Keratinocyte (primary cell): ENCODE measurements at regions not wholly inside any gene's neighbourhood (a gene's known extent, or its start where the extent isn't known, plus 50 kb on each side); places are given as distances from the start of the nearest gene placed in this dataset.

Experiments used
- DNase-seq: peaks from one replicate; pipeline ENCODE4 v3.0.0-alpha.2; 2011; ENCODE audit warnings: low read depth, missing footprints, low spot score
- FAIRE-seq: peaks from 2 replicates; lab custom pipeline; 2011; peaks lifted over from hg19 to GRCh38; lab: Jason Lieb, UNC
- H2AFZ ChIP-seq: 2 replicates; pipeline ENCODE4 v1.6.0; 2012; ENCODE audit warnings: low read length, control low read depth, inconsistent platforms; ENCODE audit not compliant: control insufficient read depth
- H3K27ac ChIP-seq: 2 replicates; pipeline ENCODE4 v1.5.1; 2011; ENCODE audit warnings: low read length; ENCODE audit not compliant: control insufficient read depth, insufficient read depth
- H3K27me3 ChIP-seq: 3 replicates; pipeline ENCODE4 v1.6.0; 2011; ENCODE audit warnings: low read length; ENCODE audit not compliant: control insufficient read depth, insufficient read depth; ENCODE audit errors: extremely low read depth
- H3K36me3 ChIP-seq, 2 experiments: 2 replicates in 1 of 2; 3 replicates in 1 of 2; pipeline ENCODE4 v1.5.1; 2011; ENCODE audit warnings: low read length in 2 of 2, mild to moderate bottlenecking in 1 of 2; ENCODE audit not compliant: control insufficient read depth in 2 of 2, insufficient read depth in 2 of 2; ENCODE audit errors: extremely low read depth in 1 of 2
- H3K4me1 ChIP-seq: 3 replicates; pipeline ENCODE4 v1.5.1; 2011; ENCODE audit warnings: low read length; ENCODE audit not compliant: control insufficient read depth, insufficient read depth; ENCODE audit errors: extremely low read depth
- H3K4me2 ChIP-seq: 3 replicates; pipeline ENCODE4 v1.6.0; 2011; ENCODE audit warnings: low read depth, low read length; ENCODE audit not compliant: control insufficient read depth, insufficient read depth; ENCODE audit errors: extremely low read depth
- H3K4me3 ChIP-seq, 3 experiments: fragments of 200-600 bp in 1 of 3; sonication (generic) in 1 of 3; 2 replicates in 2 of 3; 3 replicates in 1 of 3; pipeline ENCODE4 v1.5.1; 2011 to 2016; ENCODE audit warnings: low read length in 3 of 3, mild to moderate bottlenecking in 3 of 3, control low read depth in 2 of 3, inconsistent platforms in 1 of 3, low read depth in 1 of 3, mixed read lengths in 1 of 3, mixed run types in 1 of 3, moderate library complexity in 1 of 3; ENCODE audit not compliant: control insufficient read depth in 2 of 3, insufficient read depth in 2 of 3; ENCODE audit errors: extremely low read depth in 1 of 3
- H3K79me2 ChIP-seq: 2 replicates; pipeline ENCODE4 v1.6.0; 2012; ENCODE audit warnings: low read length; ENCODE audit not compliant: control insufficient read depth, insufficient read depth
- H3K9ac ChIP-seq: 3 replicates; pipeline ENCODE4 v1.6.0; 2011; ENCODE audit warnings: low read length; ENCODE audit not compliant: control insufficient read depth, insufficient read depth; ENCODE audit errors: extremely low read depth
- H3K9me1 ChIP-seq: 3 replicates; pipeline ENCODE4 v1.6.0; 2011; ENCODE audit warnings: low read length; ENCODE audit not compliant: control insufficient read depth, insufficient read depth; ENCODE audit errors: extremely low read depth
- H3K9me3 ChIP-seq: 2 replicates; pipeline ENCODE4 v1.5.1; 2012; ENCODE audit warnings: low read depth, low read length; ENCODE audit not compliant: control insufficient read depth
- H4K20me1 ChIP-seq: 3 replicates; pipeline ENCODE4 v1.6.0; 2011; ENCODE audit warnings: low read length; ENCODE audit not compliant: control insufficient read depth, insufficient read depth; ENCODE audit errors: extremely low read depth
- CTCF ChIP-seq, 3 experiments: IDR thresholded peaks in 1 of 3; conservative IDR thresholded peaks in 1 of 3; optimal IDR thresholded peaks in 1 of 3; 2 replicates in 2 of 3; 3 replicates in 1 of 3; pipeline versions ENCODE3 to v1.5.1; 2011; ENCODE audit warnings: low read length in 3 of 3, mild to moderate bottlenecking in 3 of 3, moderate library complexity in 2 of 3, control low read depth in 1 of 3, inconsistent platforms in 1 of 3; ENCODE audit not compliant: insufficient read depth in 2 of 3; ENCODE audit errors: extremely low read depth in 1 of 3
- EZH2 ChIP-seq: IDR thresholded peaks from one replicate; pipeline ENCODE4 v1.6.1; 2012; ENCODE audit warnings: inconsistent platforms, mild to moderate bottlenecking, low read length, moderate library complexity
- dilution Hi-C: fragments of 300-500 bp; cut with MboI; formaldehyde crosslinking; loops from one replicate; pipeline ENCODE4 v1.7.0; 2020; ENCODE audit warnings: low sequenced_read_pairs; ENCODE audit not compliant: extremely low pct_ligation_motif_present

GRCh38 chr6:74197310-74197709, 501.3 kb downstream of the CD109 start:
- Histone ChIP-seq H3K4me3 (no peak overlapping the region), H3K9ac (no peak overlapping the region), H3K27ac (no peak overlapping the region), H3K27me3 (peaks cover 3% of the 10 kb centered on the region), H3K4me1 (no peaks in the 10 kb centered on the region), H2AFZ (no peak overlapping the region), H3K9me1 (no peaks in the 10 kb centered on the region), H3K4me2 (no peak overlapping the region), H3K36me3 (no peaks in the 10 kb centered on the region), H4K20me1 (no peaks in the 10 kb centered on the region), H3K9me3 (no peaks in the 10 kb centered on the region), H3K79me2 (no peaks in the 10 kb centered on the region)
- FAIRE-seq (no peak), DNase-seq (no peak)
- dilution Hi-C loops: no loop called here
- TF ChIP-seq CTCF (optimal IDR thresholded peaks at IDR 0.05 in 1 of 3, IDR thresholded peaks at IDR 0.05 in 1 of 3, conservative IDR thresholded peaks at IDR 0.05 in 1 of 3; ENCODE audit: extremely low read depth in 1 of 3, insufficient read depth in 2 of 3, low read length in 3 of 3) (no peak), EZH2 (no peak)

GRCh38 chr6:74187811-74188210, 491.8 kb downstream of the CD109 start:
- FAIRE-seq: no peak
- no peaks in the 10 kb centered on the region for H3K9me3 ChIP-seq

More at GRCh38 chr6:74187811-74188210, 491.8 kb downstream of the CD109 start:
- Histone ChIP-seq H3K4me3 (no peak overlapping the region), H3K4me2 (no peak overlapping the region), H3K9me1 (no peaks in the 10 kb centered on the region), H2AFZ (no peak overlapping the region), H3K36me3 (no peaks in the 10 kb centered on the region), H3K9ac (no peak overlapping the region), H3K79me2 (no peaks in the 10 kb centered on the region), H3K27ac (no peak overlapping the region), H3K27me3 (no peaks in the 10 kb centered on the region), H3K4me1 (no peaks in the 10 kb centered on the region), H4K20me1 (no peaks in the 10 kb centered on the region)
- TF ChIP-seq CTCF (optimal IDR thresholded peaks at IDR 0.05 in 1 of 3, IDR thresholded peaks at IDR 0.05 in 1 of 3, conservative IDR thresholded peaks at IDR 0.05 in 1 of 3; ENCODE audit: extremely low read depth in 1 of 3, insufficient read depth in 2 of 3, low read length in 3 of 3): no peak
- TF ChIP-seq EZH2: no peak
- dilution Hi-C loops: no loop called here
- no peak for DNase-seq
